ENCODE measurements at regions not wholly inside any gene's neighbourhood (a gene's known extent, or its start where the extent isn't known, plus 50 kb on each side); places are given as distances from the start of the nearest gene placed in this dataset.

DNA sequence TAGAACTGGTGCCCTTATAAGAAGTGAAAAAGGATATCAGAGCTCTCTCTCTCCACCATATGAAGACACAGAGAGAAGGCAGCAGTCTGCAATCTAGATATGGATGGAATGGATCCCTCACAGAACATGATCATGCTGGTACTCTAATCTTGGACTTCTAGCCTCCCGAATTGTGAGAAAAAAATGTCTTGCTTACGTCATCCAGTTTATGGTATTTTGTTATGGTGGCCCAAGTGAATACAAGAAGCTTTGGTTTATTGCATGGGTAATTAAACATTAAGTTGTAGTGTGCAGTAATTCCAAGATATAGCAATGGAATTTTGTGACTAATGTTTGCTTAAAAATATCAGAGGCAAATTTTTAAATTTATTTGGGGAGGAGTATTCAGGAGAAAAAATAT is 1667.4 kb upstream of the SLC39A10 start:
- TF ChIP-seq ZNF766 (CRISPR knock-in tag; IDR thresholded peaks at IDR 0.05; ENCODE audit: borderline replicate concordance) (no peak), PREB (CRISPR knock-in tag; IDR thresholded peaks at IDR 0.05) (no peak)
